ENCODE measurements at regions not wholly inside any gene's neighbourhood (a gene's known extent, or its start where the extent isn't known, plus 50 kb on each side); places are given as distances from the start of the nearest gene placed in this dataset.
A peak's percentile ranks its signal among the peaks of the same experiment; 100 is the strongest.

DNA sequence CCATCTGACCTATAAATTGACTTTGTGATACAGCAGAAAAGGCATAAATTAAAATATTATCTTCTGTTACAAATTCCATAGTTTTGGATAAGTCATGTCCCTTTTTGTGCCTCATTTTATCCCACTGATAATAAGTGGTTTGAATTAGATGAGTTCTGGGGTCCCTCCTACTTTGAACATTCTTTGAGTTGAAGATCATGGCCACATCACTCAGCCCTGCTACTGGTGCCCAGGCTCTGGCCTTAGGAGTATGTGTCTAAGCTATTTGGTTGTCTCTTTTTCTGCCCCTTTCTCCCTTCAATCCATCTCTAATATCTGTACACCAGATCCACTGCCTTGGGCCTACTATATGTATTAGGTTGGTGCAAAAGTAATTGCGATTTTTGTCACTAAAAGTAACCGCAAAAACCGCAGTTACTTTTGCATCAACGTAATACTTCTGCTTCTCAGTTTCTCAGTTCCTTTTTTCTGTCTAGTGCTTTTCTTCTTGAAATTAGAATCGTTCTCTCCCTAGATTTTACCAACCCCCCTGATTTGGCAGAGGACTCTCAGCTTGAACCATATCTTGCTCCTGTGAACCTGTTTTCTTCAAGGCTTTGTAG, 362.5 kb upstream of the TNP1 start (continued):
- TF ChIP-seq, protein P1, sequence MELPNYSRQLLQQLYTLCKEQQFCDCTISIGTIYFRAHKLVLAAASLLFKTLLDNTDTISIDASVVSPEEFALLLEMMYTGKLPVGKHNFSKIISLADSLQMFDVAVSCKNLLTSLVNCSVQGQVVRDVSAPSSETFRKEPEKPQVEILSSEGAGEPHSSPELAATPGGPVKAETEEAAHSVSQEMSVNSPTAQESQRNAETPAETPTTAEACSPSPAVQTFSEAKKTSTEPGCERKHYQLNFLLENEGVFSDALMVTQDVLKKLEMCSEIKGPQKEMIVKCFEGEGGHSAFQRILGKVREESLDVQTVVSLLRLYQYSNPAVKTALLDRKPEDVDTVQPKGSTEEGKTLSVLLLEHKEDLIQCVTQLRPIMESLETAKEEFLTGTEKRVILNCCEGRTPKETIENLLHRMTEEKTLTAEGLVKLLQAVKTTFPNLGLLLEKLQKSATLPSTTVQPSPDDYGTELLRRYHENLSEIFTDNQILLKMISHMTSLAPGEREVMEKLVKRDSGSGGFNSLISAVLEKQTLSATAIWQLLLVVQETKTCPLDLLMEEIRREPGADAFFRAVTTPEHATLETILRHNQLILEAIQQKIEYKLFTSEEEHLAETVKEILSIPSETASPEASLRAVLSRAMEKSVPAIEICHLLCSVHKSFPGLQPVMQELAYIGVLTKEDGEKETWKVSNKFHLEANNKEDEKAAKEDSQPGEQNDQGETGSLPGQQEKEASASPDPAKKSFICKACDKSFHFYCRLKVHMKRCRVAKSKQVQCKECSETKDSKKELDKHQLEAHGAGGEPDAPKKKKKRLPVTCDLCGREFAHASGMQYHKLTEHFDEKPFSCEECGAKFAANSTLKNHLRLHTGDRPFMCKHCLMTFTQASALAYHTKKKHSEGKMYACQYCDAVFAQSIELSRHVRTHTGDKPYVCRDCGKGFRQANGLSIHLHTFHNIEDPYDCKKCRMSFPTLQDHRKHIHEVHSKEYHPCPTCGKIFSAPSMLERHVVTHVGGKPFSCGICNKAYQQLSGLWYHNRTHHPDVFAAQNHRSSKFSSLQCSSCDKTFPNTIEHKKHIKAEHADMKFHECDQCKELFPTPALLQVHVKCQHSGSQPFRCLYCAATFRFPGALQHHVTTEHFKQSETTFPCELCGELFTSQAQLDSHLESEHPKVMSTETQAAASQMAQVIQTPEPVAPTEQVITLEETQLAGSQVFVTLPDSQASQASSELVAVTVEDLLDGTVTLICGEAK (IDR thresholded peaks at IDR 0.05), result peak; percentile 46
- TF ChIP-seq, protein P1 (CRISPR knock-in tag; IDR thresholded peaks at IDR 0.05), result no peak
- no peak for TF ChIP-seq U2AF1 (optimal IDR thresholded peaks at IDR 0.05; ENCODE audit: low read depth, low read length)
